ENCODE measurements at regions not wholly inside any gene's neighbourhood (a gene's known extent, or its start where the extent isn't known, plus 50 kb on each side); places are given as distances from the start of the nearest gene placed in this dataset.
"Not testable (repeated sequence)": the region's sequence is repeated elsewhere in the genome, so short reads cannot be mapped to it uniquely, and the experiment has no call there.

- DNase-seq (ENCODE audit: low read depth): no peak
Measured at GRCh38 chr6:112935402-112936078, 588.4 kb downstream of the RFPL4B start.

DNA sequence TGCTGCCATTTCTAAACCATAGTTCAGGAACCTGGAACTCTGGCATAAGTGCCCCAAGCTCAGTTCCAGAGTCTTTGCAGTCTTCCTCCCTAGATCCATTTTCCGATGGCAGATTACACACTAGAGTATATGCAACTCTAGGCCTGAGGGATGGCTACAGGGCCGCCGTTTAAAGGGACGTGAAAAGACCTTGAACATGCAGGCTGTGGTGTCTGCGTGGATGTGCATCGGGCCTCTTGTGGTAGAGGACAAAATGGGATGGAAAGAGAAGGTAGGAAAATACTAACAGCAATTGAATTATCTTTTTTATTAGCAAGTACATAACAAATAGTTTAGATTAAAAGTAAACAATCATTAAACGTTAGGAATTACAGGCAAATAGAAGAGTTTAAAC lies 588.9 kb downstream of the RFPL4B start:
- DNase-seq (ENCODE audit: low read depth): no peak

DNA sequence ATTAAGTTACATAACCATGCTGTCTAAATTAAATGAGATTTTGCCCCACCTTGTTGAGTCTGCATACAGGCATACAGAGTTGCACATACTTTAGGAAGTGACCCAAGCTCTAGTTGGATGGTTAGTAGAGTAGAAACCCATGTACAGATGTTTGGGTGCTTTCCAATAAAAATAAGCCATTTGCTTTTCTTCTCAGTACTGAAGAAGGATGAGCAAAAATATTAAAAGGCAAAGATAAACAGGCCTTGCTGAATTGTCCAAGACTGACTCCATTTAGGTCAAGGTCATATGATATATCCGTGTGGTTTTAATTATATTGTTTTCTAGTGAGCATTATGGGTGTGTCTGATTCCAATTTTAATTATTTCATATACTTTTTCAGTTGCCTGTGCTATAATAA lies 589.4 kb downstream of the RFPL4B start:
- no peak for DNase-seq (ENCODE audit: low read depth)

DNA sequence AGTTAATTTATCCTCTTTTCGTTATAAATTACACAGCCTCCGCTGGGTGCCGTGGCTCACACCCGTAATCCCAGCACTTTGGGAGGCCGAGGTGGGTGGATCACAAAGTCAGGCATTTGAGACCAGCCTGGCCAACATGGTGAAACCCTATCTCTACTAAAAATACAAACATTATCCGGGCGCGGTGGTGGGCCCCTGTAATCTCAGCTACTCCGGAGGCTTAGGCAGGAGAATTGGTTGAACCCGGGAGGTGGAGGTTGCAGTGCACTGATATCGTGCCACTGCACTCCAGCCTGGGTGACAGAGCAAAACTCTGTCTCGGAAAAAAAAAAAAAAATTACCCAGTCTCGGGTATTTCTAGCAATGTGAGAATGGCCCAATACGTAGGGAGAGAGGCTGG lies 590.6 kb downstream of the RFPL4B start:
- not testable (repeated sequence) for DNase-seq (ENCODE audit: low read depth)

DNA sequence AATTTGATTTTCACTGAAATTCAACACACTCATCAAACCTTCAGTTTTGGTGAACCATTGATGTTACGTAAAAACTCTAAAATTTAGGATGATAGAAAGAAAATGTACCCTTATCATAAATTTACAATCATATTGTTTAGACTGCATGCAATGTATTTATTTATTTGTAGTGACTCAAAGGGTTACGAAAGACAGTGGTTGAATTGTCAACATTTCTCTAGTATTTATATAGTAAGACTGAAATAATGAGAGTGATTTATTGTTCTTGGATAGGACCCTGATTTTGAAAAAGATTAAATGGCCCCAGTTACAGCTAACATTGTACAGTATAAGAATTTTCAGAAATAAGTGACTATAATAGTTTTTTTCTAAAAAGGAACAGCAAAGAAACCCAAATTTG lies 591.5 kb downstream of the RFPL4B start:
- DNase-seq (ENCODE audit: low read depth): peak; percentile 20

- DNase-seq (ENCODE audit: low read depth): no peak
Measured at GRCh38 chr6:112939563-112939962, 592.4 kb downstream of the RFPL4B start.

DNA sequence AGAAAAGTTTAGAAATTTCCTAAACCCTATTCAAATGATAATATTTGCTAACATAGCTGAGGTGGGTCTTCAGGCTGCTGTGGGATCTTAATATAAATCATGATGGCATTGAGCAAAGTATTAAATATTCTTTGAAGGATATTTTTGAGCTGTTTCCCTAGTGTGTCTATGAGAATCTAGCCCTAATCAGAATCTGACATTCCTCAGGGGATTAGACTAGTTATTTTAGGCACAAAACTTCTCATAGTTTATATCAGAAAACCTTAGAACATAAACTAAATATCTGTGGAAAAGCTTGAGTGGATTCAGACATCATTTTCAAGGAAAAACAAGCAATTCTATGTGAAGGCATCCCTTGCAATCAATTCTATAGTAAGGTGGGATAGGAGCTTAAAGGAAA lies 594.5 kb downstream of the RFPL4B start:
- no peak for DNase-seq (ENCODE audit: low read depth)

DNA sequence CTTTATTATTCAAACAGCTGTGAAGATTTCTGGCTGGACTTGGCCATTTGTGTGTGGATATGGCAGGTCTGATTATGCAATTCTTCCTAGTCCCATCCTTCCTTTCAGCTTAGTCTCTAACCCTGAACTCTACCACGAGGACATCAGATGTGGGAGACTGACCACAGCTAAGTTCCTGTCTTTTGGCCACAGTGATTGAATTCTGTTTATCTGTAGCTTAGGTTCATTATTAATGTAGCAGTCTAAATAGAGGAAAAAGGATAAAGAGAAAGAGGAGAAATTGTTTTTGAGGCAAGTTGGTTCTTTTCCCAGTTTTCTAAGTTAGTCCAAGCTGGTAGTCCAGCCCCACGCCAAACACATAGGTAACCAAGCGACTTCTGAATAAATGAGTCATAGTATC lies 598.9 kb downstream of the RFPL4B start:
- DNase-seq (ENCODE audit: low read depth): no peak

DNA sequence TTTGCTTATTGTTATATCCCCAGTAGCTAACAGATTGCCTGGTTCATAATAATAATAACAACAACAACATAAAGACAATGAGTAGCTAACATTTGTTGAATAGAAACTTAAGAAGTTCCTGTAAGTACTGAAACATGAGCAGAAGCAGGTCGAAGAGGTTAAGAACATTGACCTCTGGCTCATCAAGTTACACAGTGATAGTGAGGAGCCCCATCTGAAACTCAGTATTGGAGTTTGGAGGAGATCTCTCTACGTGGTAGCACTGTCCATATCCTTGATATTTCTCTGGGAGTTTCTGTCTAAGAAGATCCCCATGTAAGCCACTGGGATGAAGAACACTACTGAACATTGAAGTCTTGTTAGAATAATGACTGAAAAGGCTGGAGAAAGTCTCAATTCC lies 600.4 kb downstream of the RFPL4B start:
- DNase-seq (ENCODE audit: low read depth): no peak

- no peak for DNase-seq (ENCODE audit: low read depth)
Measured at GRCh38 chr6:112951829-112952228, 604.7 kb downstream of the RFPL4B start.

DNA sequence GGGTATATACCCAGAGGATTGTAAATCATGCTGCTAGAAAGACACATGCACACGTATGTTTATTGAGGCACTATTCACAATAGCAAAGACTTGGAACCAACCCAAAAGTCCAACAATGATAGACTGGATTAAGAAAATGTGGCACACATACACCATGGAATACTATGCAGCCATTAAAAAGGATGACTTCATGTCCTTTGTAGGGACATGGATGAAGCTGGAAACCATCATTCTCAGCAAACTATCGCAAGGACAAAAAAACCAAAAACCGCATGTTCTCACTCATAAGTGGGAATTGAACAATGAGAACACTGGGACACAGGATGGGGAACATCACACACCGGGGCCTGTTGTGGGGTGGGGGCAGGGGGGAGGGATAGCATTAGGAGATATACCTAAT lies 608.6 kb downstream of the RFPL4B start:
- DNase-seq (ENCODE audit: low read depth): not testable (repeated sequence)

GRCh38 chr6:112956696-112957535 lies 609.8 kb downstream of the RFPL4B start:
- peak; percentile 60 for DNase-seq (ENCODE audit: low read depth)

- no peak for DNase-seq (ENCODE audit: low read depth)
Measured at GRCh38 chr6:112957536-112957916, 610.4 kb downstream of the RFPL4B start.

GRCh38 chr6:112960130-112960529 lies 613.0 kb downstream of the RFPL4B start:
- DNase-seq (ENCODE audit: low read depth): not testable (repeated sequence)

- DNase-seq (ENCODE audit: low read depth): no peak
Measured at GRCh38 chr6:112967974-112968373, 620.8 kb downstream of the RFPL4B start.

GRCh38 chr6:112971651-112972050 lies 624.5 kb downstream of the RFPL4B start:
- DNase-seq (ENCODE audit: low read depth): no peak

GRCh38 chr6:112974931-112975330 lies 627.8 kb downstream of the RFPL4B start:
- not testable (repeated sequence) for DNase-seq (ENCODE audit: low read depth)

DNA sequence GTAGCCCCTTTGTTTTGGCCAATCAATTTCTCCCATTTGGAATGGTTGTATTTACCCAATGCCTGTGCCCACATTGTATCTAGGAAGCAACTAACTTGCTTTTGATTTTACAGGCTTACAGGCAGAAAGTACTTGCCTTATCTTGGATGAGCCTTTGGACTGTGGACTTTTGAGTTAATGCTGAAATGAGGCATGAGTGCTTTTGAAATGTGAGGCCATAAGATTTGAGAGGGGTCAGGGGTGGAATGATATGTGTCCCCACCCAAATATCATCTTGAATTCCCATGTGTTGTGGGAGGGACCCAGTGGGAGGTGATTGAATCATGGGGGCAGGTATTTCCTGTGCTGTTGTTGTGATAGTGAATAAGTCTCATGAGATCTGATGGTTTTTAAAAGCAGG lies 629.4 kb downstream of the RFPL4B start:
- not testable (repeated sequence) for DNase-seq (ENCODE audit: low read depth)

DNA sequence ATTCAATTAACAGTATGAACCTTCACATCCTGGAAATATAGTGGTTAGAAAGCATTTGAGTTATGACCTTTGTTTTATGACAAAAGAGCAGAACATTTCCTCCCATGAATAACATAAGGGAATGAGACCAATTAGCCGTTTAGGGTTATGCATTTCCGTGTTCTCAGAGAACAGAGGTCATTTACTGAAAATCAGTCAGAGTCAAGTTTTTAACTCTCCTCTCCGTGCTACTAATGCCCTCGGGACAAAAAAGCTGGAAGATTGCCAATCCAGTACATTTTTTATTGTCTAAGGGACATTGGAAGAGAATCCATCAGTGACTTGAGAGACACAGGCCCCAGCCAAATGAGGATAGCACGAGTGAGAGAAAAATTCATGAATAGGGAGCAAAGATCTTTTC lies 632.7 kb downstream of the RFPL4B start:
- peak; percentile 63 for DNase-seq (ENCODE audit: low read depth)

DNA sequence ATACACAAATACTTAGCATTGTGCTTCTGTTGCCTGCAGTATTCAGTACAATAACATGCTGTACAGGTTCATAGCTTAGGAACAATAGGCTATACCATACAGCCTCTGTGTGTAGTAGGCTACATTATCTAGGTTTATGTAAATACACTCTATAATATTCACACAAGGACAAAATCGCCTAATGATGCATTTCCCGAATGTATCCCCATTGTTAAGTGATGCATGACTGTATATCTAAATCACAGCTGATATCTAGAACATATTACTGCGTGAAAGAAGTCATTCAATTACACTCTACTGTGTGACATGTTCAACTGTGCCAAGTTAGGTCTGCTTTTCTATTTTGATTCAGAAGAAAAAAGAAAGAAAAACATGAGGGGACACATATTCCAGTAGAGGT lies 633.5 kb downstream of the RFPL4B start:
- no peak for DNase-seq (ENCODE audit: low read depth)

- DNase-seq (ENCODE audit: low read depth): no peak
Measured at GRCh38 chr6:112983713-112984261, 636.7 kb downstream of the RFPL4B start.

GRCh38 chr6:112984899-112985298 lies 637.8 kb downstream of the RFPL4B start:
- DNase-seq (ENCODE audit: low read depth): no peak

DNA sequence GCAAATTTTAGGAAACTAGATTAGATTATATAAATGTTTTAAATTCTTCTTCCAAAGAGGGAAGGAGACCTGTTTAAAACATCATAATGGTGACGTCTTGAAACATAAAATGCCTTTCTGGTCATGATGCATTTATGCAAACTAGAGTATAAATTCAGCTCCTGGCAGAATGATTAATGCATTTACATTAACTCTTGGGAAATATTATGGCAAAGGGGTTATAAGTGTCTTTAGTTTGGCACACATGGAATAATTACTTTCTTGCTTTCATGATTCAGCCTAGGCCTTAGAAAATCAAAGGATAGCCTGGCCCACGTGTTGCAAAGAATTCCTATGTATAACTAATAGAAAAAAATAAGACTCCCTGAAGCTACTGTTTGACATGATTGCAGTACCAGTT lies 639.2 kb downstream of the RFPL4B start:
- DNase-seq (ENCODE audit: low read depth): no peak

Measured in ELR (cell line).